CD4-positive, alpha-beta T cell treated with Interleukin-4 for 4 hours (primary cell): ENCODE measurements at regions not wholly inside any gene's neighbourhood (a gene's known extent, or its start where the extent isn't known, plus 50 kb on each side); places are given as distances from the start of the nearest gene placed in this dataset.
"Not testable (repeated sequence)": the region's sequence is repeated elsewhere in the genome, so short reads cannot be mapped to it uniquely, and the experiment has no call there.

Experiments used
- DNase-seq: peaks from one replicate; pipeline ENCODE4 v3.0.0-alpha.2; 2020

DNA sequence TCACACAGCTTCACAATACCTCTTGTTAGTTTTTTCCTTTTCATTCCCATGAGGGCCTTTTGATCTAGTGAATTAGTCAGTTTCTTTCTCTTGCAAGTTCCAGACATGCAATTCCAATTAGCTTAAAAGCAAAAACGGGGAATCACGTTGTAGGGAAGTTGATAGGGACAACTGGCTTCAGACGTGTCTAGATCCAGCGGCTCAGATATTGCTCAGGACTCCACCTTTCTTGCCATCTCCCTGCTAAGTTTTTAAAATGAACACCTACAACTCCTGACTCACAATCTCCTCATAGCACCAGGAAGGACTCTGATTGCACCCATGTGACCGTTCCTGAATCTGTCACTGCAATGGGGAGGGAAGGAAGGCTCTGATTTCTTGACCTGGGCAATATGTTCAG, 63.8 kb upstream of the ARHGAP29 start:
- DNase-seq, result no peak

DNA sequence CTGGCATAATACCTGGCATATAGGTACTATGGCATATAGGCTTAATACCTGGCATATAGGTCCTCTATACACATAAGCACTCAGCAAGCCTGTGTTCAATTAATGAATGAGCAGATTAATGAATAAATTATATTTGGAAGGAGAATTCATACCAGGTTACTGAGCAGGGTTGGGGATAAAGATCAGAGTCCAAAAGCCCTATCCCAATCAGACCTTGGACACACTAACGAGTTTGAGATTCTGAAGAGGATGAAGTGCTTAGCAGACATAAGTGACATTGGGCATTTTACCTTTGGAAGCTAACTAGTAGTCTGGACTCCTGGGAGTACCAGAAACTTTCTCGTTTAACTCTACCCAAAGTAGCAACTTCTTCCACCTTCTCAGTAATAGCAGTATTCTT, 63.3 kb upstream of the ARHGAP29 start:
- no peak for DNase-seq

DNA sequence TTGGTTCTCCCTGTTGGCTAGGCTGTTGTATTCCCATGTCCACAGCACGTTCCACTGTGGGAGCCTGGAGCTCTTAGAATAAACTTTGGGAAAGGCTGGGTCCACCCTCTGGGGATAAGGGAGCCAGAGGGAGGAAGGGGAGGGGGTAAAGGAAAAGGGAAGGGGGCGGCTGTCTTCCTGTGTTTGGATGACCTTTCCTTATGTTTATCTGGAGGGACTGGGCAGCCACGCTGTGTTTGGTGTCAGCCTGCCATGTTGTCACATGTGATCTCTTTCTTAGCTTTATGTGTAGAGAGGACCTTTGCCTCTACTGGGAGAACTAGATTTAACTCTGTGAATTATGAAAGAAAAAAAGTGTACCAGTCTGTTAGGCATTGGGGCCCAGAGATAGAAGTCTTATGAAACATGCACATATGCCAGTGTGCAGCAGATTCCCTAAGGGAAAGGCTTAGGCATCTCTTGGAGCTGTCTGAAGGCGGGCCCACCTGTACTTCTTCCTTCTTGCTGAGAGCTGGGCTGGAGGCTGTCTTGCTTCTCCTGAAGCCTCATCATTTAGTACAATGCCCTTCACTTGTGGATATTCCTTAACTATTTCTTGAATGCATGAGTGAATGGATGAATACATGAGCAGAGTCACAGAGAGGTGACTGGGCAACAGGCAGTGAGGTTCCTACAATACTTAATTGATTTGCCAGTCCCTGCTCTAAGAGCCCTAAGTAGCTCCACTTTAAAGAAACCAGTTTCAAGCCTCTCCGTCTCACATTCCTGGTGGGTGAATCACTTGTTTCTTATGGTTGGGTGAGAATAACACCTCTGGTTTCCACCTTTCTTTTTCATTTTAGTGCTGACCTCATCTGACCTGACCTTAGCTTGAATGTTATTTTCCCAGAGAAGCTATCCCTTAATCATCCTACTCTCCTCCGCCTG, 62.5 kb upstream of the ARHGAP29 start:
- DNase-seq, result no peak

DNA sequence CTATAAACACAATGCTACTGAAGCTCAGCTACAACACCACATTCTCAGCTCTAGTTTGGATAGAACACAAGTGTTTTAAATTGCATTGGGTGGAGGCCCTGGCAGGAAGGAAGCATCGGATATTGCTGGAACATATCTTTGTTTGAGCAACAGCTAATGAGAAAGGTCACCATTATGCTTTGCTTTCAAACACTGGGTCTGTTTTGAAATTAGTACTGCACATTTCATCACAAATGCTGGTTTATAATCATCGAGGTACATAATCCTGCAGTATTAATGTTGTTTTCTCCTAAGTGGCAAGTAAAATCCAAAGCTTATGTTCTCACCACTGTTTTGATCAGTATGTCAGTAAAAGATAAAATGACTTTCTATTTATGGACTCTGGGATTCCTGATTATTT, 61.5 kb upstream of the ARHGAP29 start:
- no peak for DNase-seq

DNA sequence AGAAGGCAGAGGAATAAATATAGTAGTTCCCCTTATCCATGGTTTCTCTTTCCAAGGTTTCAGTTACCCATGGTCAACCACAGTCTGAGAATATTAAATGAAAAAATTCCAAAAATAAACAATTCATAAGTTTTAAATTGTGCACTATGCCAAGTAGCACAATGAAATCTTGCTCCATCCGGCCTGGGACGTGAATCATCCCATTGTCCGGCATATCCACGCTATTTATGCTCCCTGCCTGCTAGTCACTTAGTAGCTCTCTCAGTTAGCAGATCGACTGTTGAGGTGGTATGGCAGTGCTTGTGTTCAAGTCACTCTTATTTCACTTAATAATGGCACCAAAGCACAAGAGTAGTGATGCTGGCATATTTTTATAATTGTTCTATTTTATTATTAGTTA, 58.6 kb upstream of the ARHGAP29 start:
- no peak for DNase-seq

DNA sequence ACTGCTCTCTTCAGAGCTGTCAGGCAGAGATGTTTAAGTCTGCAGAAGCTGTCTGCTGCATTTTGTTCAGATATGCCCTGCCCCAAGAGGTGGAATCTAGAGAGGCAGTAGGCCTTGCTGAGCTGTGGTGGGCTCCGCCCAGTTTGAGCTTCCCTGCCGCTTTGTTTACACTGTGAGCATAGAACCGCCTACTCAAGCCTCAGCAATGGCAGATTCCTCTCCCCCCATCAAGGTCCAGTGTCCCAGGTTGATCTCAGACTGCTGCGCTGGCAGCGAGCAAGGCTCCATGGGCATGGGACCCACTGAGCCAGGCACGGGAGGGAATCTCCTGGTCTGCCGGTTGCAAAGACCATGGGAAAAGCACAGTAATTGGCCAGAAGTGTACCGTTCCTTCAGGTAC, 55.6 kb upstream of the ARHGAP29 start:
- DNase-seq, result not testable (repeated sequence)

DNA sequence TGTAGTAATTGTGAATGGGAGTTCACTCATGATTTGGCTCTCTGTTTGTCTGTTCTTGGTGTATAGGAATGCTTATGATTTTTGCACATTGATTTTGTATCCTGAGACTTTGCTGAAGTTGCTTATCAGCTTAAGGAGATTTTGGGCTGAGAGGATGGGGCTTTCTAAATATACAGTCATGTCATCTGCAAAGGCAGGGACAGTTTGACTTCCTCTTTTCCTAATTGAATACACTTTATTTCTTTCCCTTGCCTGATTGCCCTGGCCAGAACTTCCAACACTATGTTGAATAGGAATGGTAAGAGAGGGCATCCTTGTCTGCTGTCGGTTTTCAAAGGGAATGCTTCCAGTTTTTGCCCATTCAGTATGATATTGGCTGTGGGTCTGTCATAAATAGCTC, 51.9 kb upstream of the ARHGAP29 start:
- DNase-seq, result not testable (repeated sequence)
